NCI-H748 treated with DMSO at 0.1 percent for 48 hours (cell line): ENCODE measurements at regions not wholly inside any gene's neighbourhood (a gene's known extent, or its start where the extent isn't known, plus 50 kb on each side); places are given as distances from the start of the nearest gene placed in this dataset.
A peak's percentile ranks its signal among the peaks of the same experiment; 100 is the strongest.
"Not testable (repeated sequence)": the region's sequence is repeated elsewhere in the genome, so short reads cannot be mapped to it uniquely, and the experiment has no call there.

Experiments
- DNase-seq: peaks from one replicate; lab custom pipeline; 2025; lab: John Stamatoyannopoulos, UW

DNA sequence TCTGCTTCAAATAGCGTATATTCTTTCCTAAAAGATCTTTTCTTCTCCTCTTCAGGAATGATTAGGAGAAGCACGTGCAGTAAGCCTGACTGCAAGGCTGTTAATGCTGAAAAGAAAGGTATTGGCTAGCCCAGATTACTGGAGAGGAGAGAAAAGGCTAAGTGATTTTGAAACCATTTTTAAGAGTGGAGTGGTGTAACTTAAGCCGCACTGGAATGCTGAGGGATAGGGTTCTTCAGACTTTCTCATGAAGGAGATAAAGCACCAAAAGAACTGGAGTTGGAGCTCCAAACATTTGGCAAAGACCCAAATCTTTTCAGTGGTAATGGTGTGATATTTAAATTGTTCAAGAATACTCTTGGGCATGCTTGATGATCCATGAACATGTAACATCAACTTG is 388.3 kb downstream of the COG6 start:
- DNase-seq, result no peak

DNA sequence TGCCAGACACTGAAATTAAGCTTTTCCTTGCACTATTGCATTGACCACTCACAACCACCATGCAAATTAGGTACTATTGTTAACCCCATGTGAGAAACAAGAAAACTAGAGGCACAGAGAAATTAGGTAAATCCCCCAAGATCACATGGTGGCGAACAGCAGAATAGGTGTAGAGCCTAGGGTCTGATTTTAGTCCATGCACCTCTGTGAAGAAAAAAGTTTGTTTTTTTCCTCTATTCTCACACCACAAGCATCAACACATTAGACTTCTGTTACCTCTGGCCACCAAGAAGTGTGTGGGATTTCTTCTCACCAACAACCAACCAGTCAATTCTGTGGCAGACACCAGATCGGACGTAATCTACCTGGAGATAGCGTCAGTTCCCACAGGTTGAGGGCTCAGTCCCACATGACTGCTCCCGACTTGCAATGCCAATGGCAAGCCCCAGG is 391.9 kb downstream of the COG6 start:
- no peak for DNase-seq

DNA sequence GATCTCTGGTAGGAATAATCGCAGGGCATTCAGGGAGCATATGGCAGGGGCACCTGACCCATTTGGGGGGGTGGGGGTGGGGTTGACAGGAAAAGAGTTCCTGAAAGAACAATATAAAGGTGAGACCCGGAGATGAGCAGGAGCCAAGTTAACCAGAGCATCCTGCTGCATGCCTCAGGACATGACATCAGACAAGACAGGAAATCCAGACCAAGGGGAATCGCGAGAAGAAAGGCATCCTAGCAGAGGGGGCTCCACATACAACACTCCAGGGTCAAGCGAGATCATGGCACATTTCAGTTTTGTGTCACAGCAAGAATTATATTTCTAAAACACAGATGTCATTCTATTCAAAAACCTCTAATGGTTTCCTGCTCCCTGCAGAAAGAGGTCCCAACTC is 393.1 kb downstream of the COG6 start:
- DNase-seq, result no peak

DNA sequence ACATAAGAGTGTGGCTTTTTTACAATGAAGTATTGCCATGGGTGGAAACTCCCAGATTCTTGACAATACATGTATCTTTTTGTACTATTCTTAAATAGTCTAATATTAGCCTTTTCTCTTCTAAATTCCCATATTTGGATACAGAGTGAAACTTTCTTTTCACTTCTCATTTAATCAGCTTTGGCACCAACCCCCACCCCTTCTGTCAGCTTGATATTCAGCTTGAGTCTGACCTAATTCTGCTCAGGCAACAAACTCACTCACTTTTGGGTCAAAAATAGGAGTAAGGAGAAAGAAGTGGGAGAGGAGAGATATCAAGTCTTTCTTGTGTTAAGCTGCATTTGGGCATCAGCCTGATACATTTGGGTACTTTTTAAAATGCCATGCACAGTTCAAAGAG is 397.5 kb downstream of the COG6 start:
- no peak for DNase-seq

DNA sequence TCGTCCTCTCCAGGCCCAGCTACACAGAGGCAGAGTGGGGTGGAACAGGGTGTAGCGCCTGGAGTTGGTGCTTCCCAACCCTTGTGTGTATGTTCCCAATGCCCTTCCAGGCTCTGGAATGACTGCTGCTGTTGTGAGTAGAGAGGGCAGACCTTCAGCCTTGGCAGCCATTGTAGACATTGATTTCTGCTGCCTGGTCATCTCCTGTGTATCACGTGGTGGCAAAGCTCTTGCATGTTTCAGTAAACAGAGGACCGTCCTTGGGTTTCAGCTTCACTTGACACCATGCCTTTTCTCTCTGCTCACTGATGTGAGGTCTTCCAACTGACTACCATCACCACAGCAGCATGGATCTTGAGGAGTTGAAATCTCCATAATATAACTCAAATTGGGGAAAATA is 397.9 kb downstream of the COG6 start:
- DNase-seq, result no peak

DNA sequence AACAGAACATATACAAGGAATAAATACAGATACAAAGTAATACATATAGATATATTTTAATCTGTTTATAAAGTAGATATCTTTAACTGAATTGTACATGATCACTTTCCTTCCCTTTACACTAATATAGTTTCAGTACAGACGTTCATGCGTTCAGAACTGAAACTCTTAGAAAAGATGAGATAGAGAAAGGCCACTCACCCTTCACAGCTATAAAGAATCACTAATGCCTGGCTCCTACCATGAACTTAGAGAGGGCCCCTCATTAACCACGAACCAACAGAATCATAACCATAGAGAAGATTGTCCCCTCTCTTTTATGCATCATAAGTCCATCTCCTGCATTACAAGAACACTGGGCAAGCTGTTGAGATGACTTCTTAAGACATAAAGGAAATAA is 399.0 kb downstream of the COG6 start:
- DNase-seq, result not testable (repeated sequence)

DNA sequence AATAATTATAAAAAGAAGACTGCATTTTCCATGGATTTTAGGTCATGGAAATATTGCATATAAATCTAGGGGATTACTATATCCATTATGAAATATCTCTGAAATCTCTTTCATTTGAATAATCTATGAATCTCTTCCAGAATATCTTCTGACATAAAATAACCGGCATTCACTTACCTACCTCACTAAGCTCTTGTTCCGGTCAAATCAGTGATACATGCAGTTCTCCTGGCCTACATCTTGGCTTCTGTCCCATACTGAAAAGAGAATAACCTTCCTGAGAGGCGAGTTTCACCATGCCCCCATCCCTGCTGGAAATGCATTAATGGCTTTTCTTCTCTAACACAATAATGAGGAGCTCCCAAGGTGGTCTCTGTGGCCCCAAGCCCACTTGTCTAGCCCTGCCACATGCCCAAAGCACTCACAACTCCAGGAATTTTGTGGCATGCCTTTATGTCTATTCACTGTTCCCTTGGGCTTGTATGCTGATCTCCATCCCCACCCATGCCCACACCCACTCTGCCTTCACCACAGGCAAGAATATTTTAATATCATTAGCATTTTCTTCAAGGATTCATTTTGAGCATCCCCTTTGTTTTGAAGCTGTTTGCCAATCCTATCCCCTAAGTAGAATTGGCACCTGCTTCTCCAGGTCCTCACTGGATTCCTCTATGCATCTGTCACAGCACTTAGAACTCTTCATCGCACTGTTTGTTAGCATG is 401.6 kb downstream of the COG6 start:
- DNase-seq, result no peak

DNA sequence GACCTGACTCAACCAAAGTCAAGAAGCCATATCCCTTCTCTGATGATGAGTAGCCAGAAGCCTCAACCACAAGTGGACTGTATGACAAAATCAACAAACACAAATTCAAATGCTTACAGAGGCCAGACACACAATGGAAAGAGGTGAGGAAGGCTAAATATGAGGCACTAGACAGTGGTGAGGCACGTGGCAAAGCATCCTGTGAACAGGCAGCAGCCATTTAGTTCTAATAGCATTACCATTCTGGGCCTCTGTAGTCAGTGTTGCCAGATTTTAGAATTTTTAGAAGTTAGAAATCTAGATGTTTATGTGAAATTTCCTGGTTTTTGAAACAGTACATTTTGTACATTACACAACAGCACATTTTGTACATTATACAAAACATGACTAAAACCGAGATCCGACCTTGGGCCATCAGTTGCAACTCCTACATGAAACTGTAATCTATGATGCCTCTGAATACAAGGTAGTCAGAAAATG is 403.3 kb downstream of the COG6 start:
- DNase-seq, result no peak

DNA sequence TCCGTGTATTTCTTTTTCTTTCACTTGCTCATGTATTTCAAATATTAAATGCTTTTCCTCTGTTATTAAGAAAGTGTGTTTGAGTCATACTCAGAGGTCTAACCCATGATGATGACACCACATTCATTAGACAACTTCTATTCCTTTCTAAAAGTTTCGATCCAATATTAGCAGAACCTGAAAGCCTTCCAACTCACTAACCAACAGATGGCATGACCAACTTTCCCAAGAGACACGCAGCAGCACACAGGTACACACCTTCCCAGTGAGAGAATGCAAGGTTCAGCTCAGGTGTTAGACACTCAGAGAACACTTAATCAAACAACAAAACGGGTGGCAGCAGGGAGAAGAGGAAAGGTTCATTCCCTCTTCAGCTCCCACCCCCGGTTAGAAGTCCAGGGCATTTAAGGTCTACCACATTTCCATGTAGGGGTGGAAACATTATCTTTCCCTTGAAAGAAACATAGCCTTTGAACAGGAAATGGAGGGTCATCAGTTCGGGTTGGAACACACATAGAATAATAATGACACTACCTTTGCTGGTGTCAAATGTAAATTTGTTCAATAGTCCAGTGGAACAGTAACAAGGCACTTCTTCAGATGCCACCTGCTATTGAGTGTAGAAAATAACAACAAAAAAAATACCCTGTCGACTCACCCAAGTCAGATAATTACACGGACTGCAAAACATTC is 404.2 kb downstream of the COG6 start:
- DNase-seq, result no peak

DNA sequence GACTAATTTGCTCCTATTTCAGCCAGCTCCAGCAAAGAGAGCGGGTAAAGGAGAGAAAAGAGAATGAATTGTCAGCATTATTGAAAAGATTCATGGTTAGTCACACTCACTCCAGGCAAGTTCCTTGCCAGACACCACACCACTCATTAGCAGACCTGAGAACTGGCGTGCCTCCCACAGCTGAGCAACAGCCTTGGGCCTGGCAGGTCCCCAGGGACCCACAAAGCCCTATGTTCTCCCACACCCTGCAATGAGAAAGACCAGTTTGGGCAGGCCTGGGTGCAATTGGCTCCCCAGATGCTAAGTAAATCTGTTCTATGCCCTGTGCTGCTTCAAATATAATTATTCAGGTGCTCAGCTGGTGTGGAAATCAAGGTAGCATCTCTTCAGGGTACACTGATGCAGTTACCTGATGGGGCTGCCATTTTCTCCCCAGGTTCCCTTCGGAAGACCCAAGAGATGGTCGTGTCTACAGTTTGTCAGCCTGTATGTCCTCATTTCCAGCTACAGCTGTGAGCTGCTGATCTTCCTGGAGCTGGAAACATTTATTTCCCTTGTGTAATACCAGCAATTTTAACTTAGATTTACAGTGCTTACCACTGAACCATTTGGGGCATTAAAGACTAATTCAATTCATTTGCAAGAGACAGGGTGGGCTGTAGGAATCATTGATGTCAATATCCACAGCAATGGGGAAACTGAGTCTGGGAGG is 405.0 kb downstream of the COG6 start:
- no peak for DNase-seq

DNA sequence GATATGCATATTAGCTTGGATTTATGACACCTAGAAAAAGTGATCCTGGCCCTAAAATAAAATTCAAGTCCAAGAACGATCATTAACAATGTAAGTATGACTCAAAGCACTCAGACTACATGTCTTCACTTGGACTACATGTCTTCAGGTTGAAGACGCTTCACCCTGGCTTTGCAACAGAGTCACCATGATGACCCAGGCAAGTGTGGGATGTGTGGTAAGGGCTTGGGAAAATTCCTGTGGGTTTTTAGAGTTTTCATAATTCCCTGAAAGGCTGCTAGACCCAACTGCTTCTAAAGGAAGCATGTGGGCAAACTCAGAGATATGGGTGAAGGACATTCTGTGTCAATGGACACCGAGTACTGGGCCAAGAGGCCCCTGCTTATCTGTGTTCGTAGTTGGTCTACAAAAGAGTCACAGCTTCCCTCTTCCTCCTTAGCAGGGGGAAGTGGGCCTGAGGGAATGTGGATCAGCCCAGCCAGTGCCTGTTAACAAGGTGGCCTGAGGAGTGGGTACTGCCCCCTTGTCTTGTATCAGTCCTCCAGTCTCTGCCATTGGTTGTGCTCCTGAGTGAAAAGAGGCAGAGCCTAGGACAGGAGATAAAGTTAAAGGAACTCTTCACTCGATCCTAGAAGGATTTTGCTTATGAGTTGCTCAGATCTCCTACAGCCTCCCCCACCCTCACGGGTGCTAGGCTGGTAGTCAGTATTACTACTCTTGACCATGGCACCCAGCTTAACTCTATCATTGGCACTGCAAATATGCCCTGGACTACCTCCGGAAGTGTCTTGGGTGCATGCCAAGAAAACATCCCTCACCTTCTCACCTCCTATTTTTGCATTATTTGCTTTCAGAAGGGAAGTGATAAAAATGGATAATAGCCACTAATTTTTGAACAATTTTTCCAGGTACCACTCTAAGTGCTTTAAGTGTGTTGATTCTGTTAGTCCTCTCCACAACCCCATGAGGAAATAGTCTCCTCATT is 406.3 kb downstream of the COG6 start:
- peak; percentile 9 for DNase-seq

DNA sequence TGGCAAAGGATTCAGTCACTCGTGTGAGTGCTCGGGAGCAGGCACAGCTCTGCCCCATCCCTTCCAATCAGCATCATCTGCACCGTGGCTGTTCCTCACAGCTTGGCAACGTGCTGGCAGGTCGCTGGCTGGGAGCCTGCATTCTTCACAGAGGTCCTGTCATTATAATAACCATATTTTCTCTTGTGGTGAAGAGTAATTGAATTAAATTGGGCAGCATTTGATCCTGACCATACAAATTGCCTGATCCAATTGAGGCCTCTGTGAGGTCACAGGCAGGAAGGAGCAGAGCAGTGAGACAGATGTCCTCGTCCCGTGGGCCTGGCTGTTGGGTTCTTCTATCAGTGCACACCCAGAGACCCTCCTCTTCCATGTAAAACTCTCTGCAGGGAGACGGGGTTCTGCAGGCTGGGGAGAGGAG is 407.8 kb downstream of the COG6 start:
- no peak for DNase-seq

DNA sequence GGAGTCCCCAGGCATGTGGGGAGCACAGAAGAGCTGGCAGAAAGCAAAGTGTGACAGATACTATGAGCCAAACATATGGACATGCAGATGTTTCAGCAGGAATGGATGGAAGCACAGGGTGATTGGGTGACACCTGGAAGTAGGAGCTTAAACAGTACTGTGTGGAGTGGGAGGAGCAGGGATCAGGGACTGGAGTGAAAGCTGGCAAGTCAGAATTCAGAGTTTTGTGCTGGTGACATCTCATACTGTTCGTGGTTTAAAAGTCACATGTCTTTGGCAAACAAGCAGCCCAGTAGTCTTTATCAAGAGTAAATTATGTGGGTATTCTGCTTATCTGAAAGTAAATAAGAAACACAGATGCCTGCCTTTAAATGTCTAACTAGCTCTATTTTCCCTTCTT is 408.2 kb downstream of the COG6 start:
- DNase-seq, result no peak

DNA sequence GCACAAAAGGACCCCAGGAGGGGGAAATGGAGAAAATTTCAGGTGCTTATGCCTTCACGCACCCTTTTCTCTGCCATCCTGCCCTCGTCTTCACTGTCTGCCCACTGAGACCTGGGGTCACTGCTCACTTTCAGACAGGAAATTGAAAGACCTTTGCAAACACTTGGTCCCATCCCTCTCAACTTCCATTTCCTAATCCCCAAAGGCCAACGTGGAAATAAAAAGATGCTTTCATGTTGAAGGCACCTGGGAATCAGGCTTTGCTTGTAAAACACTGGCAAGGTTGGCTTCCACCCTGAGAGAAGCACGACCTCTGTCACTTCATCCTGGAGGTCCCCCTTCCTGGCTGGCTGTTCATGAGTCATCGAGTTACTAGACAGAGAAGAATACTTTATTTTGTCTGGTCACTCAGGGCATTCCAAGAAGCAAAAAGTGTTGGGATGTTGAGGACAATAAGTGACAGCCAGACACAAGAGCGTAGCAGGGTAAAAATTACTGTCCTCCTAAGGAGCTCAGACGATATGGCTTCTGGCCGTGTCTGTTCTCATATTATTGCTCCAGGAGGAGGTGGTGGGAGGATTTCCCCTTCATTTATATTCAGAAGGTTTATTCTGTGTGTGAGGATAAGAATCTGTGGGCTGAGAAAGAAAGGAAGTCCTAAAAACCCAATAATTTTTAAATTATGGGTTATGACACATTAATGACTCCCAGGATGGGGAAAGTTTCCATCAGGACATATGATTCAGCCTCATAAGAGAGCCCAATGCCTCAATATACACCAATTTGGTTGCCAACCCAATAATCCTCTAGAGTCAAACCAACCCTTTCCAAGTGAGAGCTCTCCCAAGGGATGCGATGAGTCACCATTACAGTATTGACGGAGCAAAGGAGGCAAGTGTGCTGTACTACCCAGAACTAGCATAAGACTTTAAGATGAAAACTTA is 409.0 kb downstream of the COG6 start:
- no peak for DNase-seq

DNA sequence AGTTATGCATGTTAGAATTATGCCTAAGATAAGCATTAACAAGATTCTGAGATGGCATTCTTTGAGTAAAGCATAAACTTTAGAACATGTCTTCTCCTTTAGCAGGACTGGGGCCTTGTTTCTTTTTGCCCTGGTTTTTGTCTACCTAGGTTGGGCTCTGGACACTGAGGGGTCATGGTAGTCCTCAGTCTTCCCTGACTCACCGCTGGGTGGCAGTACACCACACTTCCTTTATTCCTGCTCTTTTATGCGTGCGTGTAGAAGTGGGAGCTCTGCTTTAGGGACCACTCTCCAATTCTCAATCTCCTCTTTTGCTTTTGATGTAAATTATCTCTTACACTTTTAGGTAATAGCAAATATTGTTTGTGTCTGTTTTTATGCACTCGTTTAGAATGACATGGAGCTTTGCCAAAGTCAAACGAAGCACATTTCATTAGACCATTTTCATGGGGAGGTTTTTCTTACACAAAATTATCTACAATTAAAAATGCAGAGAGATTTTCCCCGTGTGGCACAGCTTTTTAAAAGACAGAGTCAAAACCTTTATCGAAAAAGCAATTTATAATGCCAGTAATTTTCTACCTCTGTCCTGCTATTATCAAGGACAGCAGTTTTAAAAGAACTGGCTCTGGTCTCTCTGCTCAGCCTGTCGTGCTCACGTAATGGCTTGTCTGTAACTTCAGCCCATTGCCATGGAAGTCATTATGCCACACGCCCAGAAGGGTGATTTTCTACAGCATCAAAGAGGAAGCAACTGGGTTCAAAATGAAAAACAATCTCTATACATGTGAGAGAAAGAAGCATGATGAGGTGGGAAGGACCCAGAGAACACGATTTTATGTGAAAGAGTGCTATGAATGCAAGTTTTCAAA is 413.9 kb downstream of the COG6 start:
- peak; percentile 47 for DNase-seq

DNA sequence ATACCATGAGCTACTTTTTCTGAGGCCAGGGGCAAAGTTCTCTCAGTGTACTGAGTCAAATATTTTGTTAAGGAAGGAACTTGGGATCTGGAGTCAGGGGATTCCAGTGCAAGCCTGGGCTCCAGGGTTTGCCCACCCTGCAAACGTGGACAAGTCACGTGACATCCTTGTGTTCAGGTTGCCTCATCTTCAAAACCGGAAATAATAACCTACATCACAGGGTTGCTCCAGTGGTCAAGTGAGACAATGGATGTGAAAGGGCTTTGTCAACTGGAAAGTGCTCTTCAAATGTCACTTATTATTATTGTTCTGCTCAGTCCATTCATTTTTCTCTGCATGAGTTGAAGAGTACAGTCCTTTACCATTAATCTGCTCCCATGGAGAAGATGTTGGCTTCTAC is 414.9 kb downstream of the COG6 start:
- no peak for DNase-seq

DNA sequence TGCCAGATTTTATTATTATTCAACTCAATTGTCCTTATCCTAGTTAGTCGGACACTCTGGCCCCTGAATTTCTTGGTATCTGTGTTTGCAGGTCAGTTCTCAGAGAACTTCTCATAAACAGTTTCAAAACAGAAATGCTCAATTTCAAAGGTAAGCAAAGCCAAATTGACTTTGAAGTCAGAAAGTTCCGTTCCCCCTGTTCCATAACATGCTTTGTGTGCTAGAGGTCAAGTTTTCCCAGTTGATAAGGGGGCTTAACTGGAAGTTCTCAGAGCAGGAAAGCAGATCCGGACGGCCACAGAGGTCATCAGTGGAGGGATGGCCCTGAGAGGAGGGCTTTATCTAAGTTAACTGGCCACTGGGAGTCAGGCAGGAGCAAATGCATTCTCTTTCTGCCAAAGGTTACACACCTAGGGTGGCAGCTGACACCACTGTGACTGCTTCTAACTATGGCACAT is 417.2 kb downstream of the COG6 start:
- DNase-seq, result no peak

DNA sequence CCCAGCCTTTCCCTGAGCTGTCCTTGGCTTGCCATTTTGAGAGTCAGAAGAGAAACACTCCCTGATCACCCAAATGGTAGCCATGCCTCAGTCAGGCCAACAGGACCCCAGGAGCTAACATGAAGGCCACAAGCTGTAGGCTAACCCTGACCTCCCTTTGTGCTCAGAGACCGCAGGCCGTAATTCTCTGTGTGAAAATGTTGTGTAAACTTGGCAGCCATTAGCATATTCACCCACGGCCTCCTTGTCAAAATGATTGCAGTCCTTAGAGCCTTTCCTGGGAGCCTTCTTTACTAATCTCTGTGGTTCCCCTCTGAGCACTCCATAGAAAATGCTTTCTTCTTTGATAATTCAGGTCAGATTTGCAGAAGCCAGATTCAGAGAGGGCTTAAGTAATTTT is 418.9 kb downstream of the COG6 start:
- DNase-seq, result no peak

DNA sequence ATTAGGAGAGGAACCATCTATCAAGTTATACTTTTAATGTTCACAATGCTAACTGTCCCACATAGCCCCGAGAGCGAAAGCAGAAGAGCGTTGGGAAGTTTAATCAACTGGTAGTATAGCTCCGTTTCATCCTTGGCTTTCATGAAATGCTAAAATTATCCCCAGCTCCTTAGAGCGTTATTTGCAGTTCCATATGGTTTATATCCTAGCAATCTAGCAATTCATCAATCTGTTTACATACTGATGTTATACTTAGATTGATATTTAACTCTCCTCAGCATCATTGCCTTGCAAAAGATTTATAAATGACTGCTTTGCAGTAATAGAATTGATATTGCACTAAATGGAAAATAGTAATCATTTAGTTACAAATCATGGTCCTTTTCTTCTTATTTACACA is 419.8 kb downstream of the COG6 start:
- DNase-seq, result no peak
